ENCODE measurements at regions not wholly inside any gene's neighbourhood (a gene's known extent, or its start where the extent isn't known, plus 50 kb on each side); places are given as distances from the start of the nearest gene placed in this dataset.

DNA sequence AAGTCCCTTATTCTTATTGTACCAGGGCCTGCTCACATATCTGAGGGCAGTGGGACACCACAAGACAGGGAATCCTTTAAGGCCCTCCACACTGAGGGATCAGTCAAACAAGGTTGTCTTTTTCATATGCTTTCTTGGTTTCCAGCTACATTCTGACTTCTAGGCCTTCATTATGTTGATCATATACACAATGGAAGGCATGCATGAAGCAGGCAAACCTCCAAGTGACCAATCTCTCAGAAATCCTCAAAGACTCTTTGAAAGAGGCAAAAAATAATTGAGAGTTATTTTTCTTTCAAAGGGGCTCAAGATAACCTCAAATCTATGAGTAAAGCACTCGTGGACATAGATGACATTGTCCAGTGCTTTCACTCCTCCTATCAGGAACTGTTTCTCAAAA lies 1195.9 kb upstream of the ACO1 start:
- TF ChIP-seq, protein P1, sequence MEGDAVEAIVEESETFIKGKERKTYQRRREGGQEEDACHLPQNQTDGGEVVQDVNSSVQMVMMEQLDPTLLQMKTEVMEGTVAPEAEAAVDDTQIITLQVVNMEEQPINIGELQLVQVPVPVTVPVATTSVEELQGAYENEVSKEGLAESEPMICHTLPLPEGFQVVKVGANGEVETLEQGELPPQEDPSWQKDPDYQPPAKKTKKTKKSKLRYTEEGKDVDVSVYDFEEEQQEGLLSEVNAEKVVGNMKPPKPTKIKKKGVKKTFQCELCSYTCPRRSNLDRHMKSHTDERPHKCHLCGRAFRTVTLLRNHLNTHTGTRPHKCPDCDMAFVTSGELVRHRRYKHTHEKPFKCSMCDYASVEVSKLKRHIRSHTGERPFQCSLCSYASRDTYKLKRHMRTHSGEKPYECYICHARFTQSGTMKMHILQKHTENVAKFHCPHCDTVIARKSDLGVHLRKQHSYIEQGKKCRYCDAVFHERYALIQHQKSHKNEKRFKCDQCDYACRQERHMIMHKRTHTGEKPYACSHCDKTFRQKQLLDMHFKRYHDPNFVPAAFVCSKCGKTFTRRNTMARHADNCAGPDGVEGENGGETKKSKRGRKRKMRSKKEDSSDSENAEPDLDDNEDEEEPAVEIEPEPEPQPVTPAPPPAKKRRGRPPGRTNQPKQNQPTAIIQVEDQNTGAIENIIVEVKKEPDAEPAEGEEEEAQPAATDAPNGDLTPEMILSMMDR (IDR thresholded peaks at IDR 0.05; ENCODE audit: low read depth, low read length): no peak
- no peak for TF ChIP-seq EZH2phosphoT487 (IDR thresholded peaks at IDR 0.05; ENCODE audit: low read depth)
